Osteocyte (in vitro differentiated cells): ENCODE measurements at regions not wholly inside any gene's neighbourhood (a gene's known extent, or its start where the extent isn't known, plus 50 kb on each side); places are given as distances from the start of the nearest gene placed in this dataset.
A peak's percentile ranks its signal among the peaks of the same experiment; 100 is the strongest.

Source experiments
- DNase-seq: peaks from one replicate; pipeline ENCODE4 v3.0.0; 2021; ENCODE audit warnings: mixed read lengths; ENCODE audit not compliant: unreplicated experiment; ENCODE audit errors: extremely low spot score
- H3K27ac Mint-ChIP-seq: one replicate; pipeline ENCODE4 v1.8.0; 2021; ENCODE audit warnings: mild to moderate bottlenecking, mixed read lengths; ENCODE audit not compliant: unreplicated experiment
- H3K27me3 Mint-ChIP-seq: one replicate; pipeline ENCODE4 v1.8.0; 2021; ENCODE audit warnings: mixed read lengths; ENCODE audit not compliant: unreplicated experiment
- H3K36me3 Mint-ChIP-seq: one replicate; pipeline ENCODE4 v1.8.0; 2021; ENCODE audit warnings: mixed read lengths; ENCODE audit not compliant: unreplicated experiment
- H3K4me1 Mint-ChIP-seq: one replicate; pipeline ENCODE4 v1.8.0; 2021; ENCODE audit warnings: mixed read lengths; ENCODE audit not compliant: unreplicated experiment
- H3K4me3 Mint-ChIP-seq: one replicate; pipeline ENCODE4 v1.8.0; 2021; ENCODE audit warnings: mild to moderate bottlenecking, moderate library complexity, mixed read lengths; ENCODE audit not compliant: unreplicated experiment
- H3K9me3 Mint-ChIP-seq: one replicate; pipeline ENCODE4 v1.8.0; 2021; ENCODE audit warnings: mixed read lengths; ENCODE audit not compliant: unreplicated experiment
- CTCF ChIP-seq: fragments of 200-600 bp; sonication (generic); IDR thresholded peaks from 2 replicates; pipeline ENCODE4 v1.5.0; 2021; ENCODE audit warnings: antibody characterized with exemption, mild to moderate bottlenecking, moderate library complexity

- no peak for TF ChIP-seq CTCF
- no peaks in the 10 kb centered on the region for H3K36me3 Mint-ChIP-seq
- H3K27ac Mint-ChIP-seq = peak overlapping the region; percentile 54
- H3K4me3 Mint-ChIP-seq = no peak overlapping the region
- no peaks in the 10 kb centered on the region for H3K9me3 Mint-ChIP-seq
- H3K27me3 Mint-ChIP-seq = no peaks in the 10 kb centered on the region
- DNase-seq = no peak
- peaks cover 19% of the 10 kb centered on the region for H3K4me1 Mint-ChIP-seq
Measured at GRCh38 chr1:232149287-232150201, 480.4 kb downstream of the SIPA1L2 start.

DNA sequence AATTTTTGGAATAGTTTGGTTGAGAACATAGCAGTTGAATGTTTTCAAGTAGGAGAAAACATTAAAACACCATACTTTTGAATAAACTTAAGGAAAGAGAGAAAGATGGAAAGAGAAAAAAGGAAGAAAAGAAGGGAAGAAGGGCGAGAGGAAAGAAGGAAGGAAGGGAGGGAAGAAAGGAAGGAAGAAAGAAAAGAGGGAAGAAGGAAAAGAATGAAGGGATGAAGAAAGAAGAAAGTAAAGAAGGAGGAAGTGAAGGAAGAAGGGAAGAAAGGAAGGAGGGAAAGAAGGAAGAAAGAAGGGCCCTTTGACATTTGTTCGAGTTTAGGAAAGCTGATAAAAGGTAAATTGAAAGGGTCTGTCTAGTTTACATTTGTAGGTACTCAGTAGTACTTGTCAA lies 482.7 kb downstream of the SIPA1L2 start:
- Mint-ChIP-seq H3K4me3 (no peak overlapping the region), H3K27ac (no peak overlapping the region), H3K36me3 (no peaks in the 10 kb centered on the region), H3K27me3 (no peaks in the 10 kb centered on the region), H3K4me1 (peaks cover 42% of the 10 kb centered on the region), H3K9me3 (no peaks in the 10 kb centered on the region)
- DNase-seq = no peak
- TF ChIP-seq CTCF = no peak

DNA sequence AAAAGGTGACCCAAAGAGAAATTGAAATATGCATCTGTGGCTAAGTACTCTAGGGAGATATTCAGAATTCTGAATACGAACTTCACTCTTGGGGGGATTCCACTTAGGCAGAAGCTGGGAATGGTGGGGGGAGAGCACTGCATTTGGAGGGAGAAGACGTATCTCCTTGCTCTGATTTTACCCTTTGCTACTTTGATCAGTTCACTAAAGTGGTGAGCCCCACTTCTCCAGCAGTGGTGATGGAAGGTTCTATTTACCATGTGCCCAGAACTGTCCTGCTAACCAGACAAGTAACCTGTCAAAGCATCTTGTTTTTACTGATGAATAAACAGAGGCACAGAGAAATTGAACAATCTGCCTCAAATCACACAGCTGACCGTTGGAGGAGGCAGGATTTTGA lies 483.4 kb downstream of the SIPA1L2 start:
- H3K27ac Mint-ChIP-seq = no peak overlapping the region
- TF ChIP-seq CTCF = no peak

GRCh38 chr1:232145768-232146167 lies 484.2 kb downstream of the SIPA1L2 start:
- peaks cover 41% of the 10 kb centered on the region for H3K4me1 Mint-ChIP-seq
- TF ChIP-seq CTCF = no peak
- DNase-seq = no peak

More for the DNA sequence above, 483.4 kb downstream of the SIPA1L2 start:
- peaks cover 44% of the 10 kb centered on the region for H3K4me1 Mint-ChIP-seq
- H3K9me3 Mint-ChIP-seq = no peaks in the 10 kb centered on the region
- H3K4me3 Mint-ChIP-seq = no peak overlapping the region
- no peaks in the 10 kb centered on the region for H3K36me3 Mint-ChIP-seq
- DNase-seq = no peak
- no peaks in the 10 kb centered on the region for H3K27me3 Mint-ChIP-seq

GRCh38 chr1:232144696-232145230 lies 485.2 kb downstream of the SIPA1L2 start:
- no peaks in the 10 kb centered on the region for H3K27me3 Mint-ChIP-seq
- peaks cover 36% of the 10 kb centered on the region for H3K4me1 Mint-ChIP-seq
- H3K27ac Mint-ChIP-seq = peak overlapping the region; percentile 72
- TF ChIP-seq CTCF = no peak
- no peaks in the 10 kb centered on the region for H3K9me3 Mint-ChIP-seq
- no peak for DNase-seq
- H3K4me3 Mint-ChIP-seq = no peak overlapping the region
- no peaks in the 10 kb centered on the region for H3K36me3 Mint-ChIP-seq

More at GRCh38 chr1:232145768-232146167, 484.2 kb downstream of the SIPA1L2 start:
- H3K27ac Mint-ChIP-seq = no peak overlapping the region
- no peak overlapping the region for H3K4me3 Mint-ChIP-seq
- no peaks in the 10 kb centered on the region for H3K27me3 Mint-ChIP-seq
- H3K36me3 Mint-ChIP-seq = no peaks in the 10 kb centered on the region
- H3K9me3 Mint-ChIP-seq = no peaks in the 10 kb centered on the region
